ENCODE measurements at regions not wholly inside any gene's neighbourhood (a gene's known extent, or its start where the extent isn't known, plus 50 kb on each side); places are given as distances from the start of the nearest gene placed in this dataset.

- H3K9me3 ChIP-seq (ENCODE audit: control insufficient read depth in 1 of 2, insufficient read depth in 1 of 2, low read length in 2 of 2), result peaks cover 0 to 4% of the 10 kb centered on the region in 2 experiments
- POLR2A ChIA-PET, result no interaction called here
- DNase-seq (no peak), ATAC-seq (ENCODE audit: poor library complexity) (no peak)
- H3K27me3 Mint-ChIP-seq, result peaks cover 52% of the 10 kb centered on the region
- no peak overlapping the region for H3K27ac ChIP-seq (ENCODE audit: low read depth in 1 of 2, low read length in 2 of 2)
- no peaks in the 10 kb centered on the region for H3K36me3 ChIP-seq (ENCODE audit: insufficient read depth, low read length)
- intact Hi-C loops (cut with DNase I, micrococcal nuclease), result no loop called here
- no peaks in the 10 kb centered on the region for H3K4me1 ChIP-seq (ENCODE audit: insufficient read depth, low read length)
- H3K9me3 Mint-ChIP-seq, result peaks cover 6% of the 10 kb centered on the region
- no peak overlapping the region for H3K27ac Mint-ChIP-seq
- H3K4me3 ChIP-seq (ENCODE audit: low read length), result no peak overlapping the region
- H3K27me3 ChIP-seq (ENCODE audit: control insufficient read depth in 1 of 2, insufficient read depth in 2 of 2, low read length in 2 of 2), result peaks cover 0 to 3% of the 10 kb centered on the region in 2 experiments
- no peak overlapping the region for H3K4me3 Mint-ChIP-seq
- CTCF ChIA-PET, result no interaction called here
- no peaks in the 10 kb centered on the region for H3K4me1 Mint-ChIP-seq (ENCODE audit: low read depth)
- no peaks in the 10 kb centered on the region for H3K36me3 Mint-ChIP-seq (ENCODE audit: low read depth)
- no peak for TF ChIP-seq CTCF (IDR thresholded peaks at IDR 0.05)
These were observed 68.4 kb upstream of the VSTM2B start for GRCh38 chr19:29457413-29457812.

DNA sequence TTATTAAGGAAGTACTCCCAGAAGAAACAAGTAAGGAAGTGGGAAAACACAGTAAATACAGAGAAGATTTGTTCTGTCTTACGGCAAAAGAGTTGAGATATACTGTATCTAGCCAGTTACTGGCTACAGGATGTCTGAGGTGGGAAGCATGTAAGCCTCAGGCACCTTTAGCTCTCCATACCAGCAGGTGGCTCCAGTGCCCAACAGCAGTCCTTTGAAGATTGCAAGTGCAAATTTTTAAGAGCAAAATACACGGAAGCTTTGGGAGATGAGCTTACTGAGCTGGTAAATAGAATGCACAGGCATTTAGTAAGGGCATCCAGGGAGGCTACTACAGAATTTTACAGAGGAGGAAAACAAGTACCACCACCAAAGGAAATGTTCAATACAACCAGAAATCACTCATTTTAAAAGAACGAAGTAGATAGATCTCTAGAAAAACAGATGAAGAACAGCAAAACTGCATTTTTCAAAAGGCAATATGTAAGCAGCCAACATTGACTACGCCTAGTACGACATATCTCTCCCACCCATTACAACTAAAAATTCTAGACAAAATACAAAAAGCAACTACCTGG, 57.9 kb upstream of the VSTM2B start:
- peaks cover 0 to 4% of the 10 kb centered on the region in 2 experiments for H3K27me3 ChIP-seq (ENCODE audit: control insufficient read depth in 1 of 2, insufficient read depth in 2 of 2, low read length in 2 of 2)
- Mint-ChIP-seq H3K27me3 (peaks cover 29% of the 10 kb centered on the region), H3K36me3 (ENCODE audit: low read depth) (no peaks in the 10 kb centered on the region), H3K27ac (no peak overlapping the region), H3K9me3 (no peaks in the 10 kb centered on the region), H3K4me3 (no peak overlapping the region), H3K4me1 (ENCODE audit: low read depth) (no peaks in the 10 kb centered on the region)
- POLR2A ChIA-PET, result no interaction called here
- CTCF ChIA-PET, result no interaction called here
- DNase-seq, result peak in 3 of 14 experiments; percentile 15 to 40 (median 20)
- H3K9me3 ChIP-seq (ENCODE audit: control insufficient read depth in 1 of 2, insufficient read depth in 1 of 2, low read length in 2 of 2), result no peaks in the 10 kb centered on the region
- intact Hi-C loops (cut with DNase I, micrococcal nuclease), result loop anchor here in 1 of 2 experiments (10.0 kb wide), 1 partner anchor 227 kb away; no protein-coding TSS in a partner anchor
- H3K36me3 ChIP-seq (ENCODE audit: insufficient read depth, low read length), result no peaks in the 10 kb centered on the region
- TF ChIP-seq CTCF (IDR thresholded peaks at IDR 0.05), result no peak
- H3K4me3 ChIP-seq (ENCODE audit: low read length), result no peak overlapping the region
- H3K4me1 ChIP-seq (ENCODE audit: insufficient read depth, low read length), result no peaks in the 10 kb centered on the region
- H3K27ac ChIP-seq (ENCODE audit: low read depth in 1 of 2, low read length in 2 of 2), result no peak overlapping the region
- no peak for ATAC-seq (ENCODE audit: poor library complexity)

GRCh38 chr19:29475469-29475868, 50.3 kb upstream of the VSTM2B start:
- Mint-ChIP-seq H3K27me3 (peaks cover 41% of the 10 kb centered on the region), H3K36me3 (ENCODE audit: low read depth) (no peaks in the 10 kb centered on the region), H3K4me1 (ENCODE audit: low read depth) (no peaks in the 10 kb centered on the region), H3K9me3 (no peaks in the 10 kb centered on the region), H3K27ac (no peak overlapping the region), H3K4me3 (no peak overlapping the region)
- Histone ChIP-seq H3K27me3 (ENCODE audit: control insufficient read depth in 1 of 2, insufficient read depth in 2 of 2, low read length in 2 of 2) (peaks cover 0 to 1% of the 10 kb centered on the region in 2 experiments), H3K4me1 (ENCODE audit: insufficient read depth, low read length) (no peaks in the 10 kb centered on the region), H3K9me3 (ENCODE audit: control insufficient read depth in 1 of 2, insufficient read depth in 1 of 2, low read length in 2 of 2) (peaks cover 6 to 19% of the 10 kb centered on the region in 2 experiments), H3K4me3 (ENCODE audit: low read length) (no peak overlapping the region), H3K27ac (ENCODE audit: low read depth in 1 of 2, low read length in 2 of 2) (no peak overlapping the region), H3K36me3 (ENCODE audit: insufficient read depth, low read length) (no peaks in the 10 kb centered on the region)
- CTCF ChIA-PET, result no interaction called here
- TF ChIP-seq CTCF (IDR thresholded peaks at IDR 0.05), result no peak
- no peak for ATAC-seq (ENCODE audit: poor library complexity)
- DNase-seq, result no peak
- POLR2A ChIA-PET, result no interaction called here
- intact Hi-C loops (cut with DNase I, micrococcal nuclease), result no loop called here
